ENCODE measurements at regions not wholly inside any gene's neighbourhood (a gene's known extent, or its start where the extent isn't known, plus 50 kb on each side); places are given as distances from the start of the nearest gene placed in this dataset.
"Not testable (repeated sequence)": the region's sequence is repeated elsewhere in the genome, so short reads cannot be mapped to it uniquely, and the experiment has no call there.

DNA sequence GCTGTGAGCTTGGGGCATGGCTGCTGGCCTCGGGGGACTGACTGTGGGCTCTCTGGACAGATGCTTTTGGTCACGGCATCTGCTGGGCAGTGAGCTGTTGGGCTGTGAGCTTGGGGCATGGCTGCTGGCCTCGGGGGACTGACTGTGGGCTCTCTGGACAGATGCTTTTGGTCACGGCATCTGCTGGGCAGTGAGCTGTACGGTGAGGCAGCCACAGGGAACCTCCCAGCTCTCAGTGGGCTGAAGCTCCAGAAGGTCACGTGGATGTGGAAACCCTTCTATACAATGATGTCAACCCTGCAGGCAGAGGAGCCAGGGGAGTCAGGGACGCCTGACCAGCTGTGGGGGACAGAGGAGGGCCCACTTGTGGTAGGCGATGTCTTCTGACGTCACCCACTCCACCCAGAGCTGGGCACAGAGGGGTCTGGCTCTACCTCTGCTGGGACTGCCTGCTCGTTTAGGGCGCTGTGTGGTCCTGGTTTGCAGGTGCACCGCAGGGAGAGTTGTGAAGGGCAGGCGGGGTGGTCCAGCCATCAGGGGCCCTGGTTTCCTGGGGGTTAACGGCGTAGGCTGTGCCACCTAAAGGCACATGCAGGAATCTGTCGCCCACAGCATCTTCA, 1331.3 kb downstream of the BRD1 start:
- no peak for DNase-seq

DNA sequence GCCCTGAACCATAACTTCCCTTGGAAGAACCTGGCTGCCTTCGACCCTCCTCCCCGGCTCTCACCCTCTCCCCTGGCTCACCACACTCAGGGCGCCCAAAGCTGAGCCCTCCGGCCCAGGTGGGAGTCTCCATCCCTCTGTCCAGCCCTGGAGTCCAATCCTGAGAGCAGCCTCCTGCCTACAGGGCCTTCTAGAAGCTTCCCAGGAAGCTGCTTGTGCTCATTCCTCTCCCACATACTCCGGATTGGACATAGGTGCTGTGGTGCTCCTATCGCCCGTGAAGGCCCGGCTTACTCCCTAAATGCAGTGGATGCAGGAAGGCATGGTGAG, 1332.0 kb downstream of the BRD1 start:
- no peak for DNase-seq

DNA sequence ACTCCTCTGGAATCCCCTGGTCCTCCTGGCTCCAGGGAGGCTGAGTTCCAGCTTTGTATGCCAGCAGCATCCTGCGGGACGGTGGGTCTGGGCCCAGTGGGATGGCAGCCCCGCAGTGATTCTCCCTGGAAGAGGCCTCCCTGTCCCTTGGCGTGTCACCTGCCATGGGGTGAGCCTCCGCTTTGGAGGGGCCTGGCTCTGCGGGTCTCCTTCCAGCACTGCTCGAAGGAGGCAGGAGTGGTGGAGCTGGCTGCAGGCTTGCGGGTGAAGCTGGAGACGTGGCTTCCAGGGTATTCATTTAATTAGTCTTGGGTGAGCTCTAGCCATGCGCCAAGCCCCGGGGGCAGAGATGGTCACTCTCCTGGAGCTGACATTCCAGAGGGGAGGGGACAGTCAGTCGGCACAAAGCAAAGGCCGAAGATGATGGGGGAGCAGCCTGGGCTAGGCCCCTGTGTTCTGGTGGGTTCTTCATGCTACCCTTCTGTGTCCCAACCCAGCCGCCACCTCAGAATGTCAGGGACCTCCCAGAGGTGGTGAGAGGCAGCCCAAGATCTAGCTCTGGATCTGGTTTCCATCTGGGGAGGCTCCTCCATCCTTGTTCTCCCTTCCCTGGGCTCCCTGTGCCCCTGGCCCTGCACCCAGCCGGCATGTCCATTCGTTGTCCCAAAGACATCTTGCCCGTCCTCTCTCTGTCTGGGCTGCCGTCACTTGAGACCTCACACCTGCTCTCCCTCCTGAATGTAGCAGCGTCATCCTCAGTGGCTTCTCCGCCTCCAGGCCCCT, 1332.5 kb downstream of the BRD1 start:
- DNase-seq = no peak

DNA sequence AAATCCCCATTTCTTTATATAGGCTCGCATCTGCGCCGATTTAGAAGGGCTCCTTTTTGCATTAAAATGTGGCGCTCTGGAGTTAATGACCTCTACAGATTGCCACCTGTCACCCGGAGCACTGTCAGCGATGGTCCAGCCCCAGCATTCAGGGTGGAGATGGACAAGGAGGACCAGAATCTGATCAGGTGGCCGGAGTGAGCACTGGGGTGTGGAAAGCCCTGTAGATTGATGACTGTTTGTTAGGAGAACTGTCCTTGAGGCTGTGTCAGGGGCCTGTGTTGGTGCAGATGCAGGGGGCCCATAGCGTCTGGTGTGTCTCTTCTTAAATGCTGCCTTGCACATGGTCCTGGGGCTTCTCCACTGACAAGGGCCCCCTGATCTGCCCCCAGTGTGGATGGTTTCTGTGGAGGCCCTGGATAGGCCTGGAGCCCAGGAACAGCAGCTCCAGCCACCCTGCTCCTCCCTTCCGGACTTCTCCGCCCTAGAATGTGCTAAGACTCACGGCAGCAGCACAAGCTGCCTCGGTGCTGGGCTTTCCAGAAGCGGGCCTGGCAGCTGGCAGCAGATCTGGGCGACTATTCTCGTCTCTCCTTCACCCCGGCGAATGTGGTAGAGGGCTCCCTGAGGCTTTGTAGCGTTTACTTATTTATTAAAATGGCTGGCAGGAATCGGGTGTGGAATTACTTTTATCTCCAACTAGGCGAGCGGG, 1333.3 kb downstream of the BRD1 start:
- DNase-seq = no peak

DNA sequence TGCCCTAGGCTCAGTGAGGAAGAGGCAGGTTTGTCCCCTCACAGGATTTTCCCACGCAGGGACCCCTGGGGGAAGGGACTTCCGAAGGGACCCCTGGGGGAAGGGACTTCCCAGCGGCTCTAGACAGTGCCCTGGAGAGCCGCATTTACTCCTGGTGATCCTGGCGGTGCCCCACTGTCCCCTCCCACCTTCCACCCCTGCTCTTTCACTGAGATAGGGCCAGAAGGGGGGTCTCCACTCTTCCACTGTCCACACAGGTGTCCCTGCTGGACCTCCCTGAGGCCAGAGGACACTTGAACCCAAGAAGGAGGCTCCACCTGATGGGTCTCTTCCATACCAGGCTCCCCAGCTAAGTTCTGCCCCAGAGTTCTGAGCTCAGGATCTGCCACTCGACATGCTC, 1333.9 kb downstream of the BRD1 start:
- no peak for DNase-seq

DNA sequence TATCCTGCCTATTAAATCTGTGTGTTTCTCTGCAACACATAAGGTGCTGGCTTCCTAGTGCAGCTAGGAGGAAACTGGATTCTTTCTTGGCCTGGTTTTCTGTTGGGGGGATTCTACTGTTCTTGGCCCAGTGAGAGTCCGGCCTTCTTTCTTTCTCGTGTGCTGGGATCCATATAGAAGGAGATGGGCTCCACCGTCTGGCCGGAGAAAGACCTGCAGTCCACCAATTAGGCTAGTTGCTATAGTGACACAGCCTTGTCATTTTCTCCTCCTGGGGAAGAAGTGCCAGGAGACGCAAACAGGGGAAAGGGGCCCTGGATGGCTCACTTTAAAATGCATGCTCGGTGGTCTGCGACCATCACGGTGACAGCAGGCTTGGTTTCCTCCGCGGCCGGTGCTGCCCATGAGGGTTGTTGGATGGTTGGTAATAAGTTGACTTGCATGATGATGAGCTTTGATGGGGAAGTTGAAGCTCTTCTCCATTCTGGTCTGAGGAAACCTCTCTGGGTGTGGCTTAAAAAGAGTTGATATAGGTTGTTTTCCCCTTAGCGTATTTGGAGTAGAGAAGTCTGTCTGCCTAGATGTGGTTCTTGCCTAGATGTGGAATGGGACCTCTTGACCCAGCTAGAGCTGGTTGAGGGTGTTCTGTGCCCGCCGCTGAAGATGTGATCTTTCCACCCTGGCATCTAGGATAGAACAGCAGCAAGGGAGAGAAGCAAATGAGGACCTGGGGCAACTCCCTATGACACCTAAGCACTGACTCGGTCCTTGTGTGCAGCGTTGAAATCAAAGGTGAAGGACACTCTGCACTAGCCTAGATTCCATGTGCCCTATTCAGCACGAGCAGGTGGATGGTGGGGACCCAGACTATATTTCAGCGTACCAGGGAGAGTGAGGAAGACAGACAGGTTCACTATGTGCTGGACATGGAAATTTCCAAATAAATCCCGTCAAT, 1335.0 kb downstream of the BRD1 start:
- peak in 1 of 2 experiments; percentile 60 for DNase-seq

DNA sequence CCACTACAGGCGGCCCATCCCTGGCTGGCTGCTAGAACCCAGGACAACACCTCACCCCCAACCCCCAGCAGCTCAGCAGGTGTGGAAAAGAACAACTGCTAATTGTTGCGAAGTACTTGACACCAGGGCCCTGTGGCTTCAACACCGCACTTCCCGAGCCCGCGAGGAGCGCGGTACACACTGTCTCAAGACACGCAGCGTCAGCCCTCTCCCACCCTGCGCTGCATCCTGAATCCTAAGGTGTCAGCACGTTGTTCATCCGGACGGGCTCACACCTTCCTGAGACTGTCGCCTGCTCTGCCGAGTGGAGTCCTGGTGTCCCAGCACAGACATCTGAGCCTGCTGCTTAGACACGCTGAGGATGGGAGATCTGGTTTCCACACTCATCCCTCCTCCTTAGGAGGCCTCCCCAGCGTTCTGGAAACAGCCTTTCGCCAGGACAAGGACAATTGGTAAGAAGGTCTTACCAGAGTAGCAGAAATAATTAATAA, 1336.2 kb downstream of the BRD1 start:
- DNase-seq = no peak

DNA sequence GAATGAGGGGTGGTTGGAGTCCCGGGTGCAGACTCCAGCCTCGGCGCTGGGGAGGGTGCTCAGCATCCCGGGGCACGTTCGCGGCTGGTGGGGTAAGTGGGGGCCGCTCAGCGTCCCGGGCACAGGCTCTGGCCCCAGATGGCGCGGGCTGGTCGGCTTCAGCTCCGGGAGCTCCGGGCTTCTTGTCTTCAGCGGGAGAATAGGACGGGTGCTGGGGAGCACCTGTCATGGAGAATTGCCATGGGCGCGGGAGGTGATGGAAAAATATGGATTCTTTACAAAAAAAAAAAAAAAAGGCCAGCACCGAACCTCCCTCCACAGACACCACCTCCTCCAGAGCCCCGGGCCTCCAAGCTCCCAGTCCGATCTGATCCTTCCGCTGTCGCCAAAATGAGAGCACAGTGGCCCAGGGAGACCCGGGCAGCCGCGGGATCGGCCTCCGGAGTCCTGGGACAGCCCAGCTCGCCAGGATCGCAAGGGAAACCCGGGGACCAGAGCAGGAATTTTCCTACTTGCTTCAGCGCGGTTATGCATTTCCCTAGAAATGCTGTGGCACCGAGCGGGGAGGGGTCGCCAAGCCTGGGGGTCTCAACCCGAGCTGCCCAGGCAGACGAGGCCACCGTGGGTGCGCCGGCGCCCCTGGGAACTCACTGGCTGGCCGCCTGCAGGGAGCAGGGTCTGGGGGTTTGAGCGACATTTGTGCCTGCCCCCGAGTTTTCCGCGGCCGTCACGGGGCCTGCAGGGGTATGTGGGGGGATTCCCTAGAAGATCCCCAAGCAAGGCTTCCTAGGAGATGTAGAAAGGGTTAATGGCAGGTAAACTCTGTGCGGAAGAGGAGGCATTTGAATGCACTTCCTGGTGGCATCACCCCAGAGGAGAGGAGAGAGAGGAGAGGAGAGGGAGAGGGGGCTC, 1336.9 kb downstream of the BRD1 start:
- DNase-seq = no peak

DNA sequence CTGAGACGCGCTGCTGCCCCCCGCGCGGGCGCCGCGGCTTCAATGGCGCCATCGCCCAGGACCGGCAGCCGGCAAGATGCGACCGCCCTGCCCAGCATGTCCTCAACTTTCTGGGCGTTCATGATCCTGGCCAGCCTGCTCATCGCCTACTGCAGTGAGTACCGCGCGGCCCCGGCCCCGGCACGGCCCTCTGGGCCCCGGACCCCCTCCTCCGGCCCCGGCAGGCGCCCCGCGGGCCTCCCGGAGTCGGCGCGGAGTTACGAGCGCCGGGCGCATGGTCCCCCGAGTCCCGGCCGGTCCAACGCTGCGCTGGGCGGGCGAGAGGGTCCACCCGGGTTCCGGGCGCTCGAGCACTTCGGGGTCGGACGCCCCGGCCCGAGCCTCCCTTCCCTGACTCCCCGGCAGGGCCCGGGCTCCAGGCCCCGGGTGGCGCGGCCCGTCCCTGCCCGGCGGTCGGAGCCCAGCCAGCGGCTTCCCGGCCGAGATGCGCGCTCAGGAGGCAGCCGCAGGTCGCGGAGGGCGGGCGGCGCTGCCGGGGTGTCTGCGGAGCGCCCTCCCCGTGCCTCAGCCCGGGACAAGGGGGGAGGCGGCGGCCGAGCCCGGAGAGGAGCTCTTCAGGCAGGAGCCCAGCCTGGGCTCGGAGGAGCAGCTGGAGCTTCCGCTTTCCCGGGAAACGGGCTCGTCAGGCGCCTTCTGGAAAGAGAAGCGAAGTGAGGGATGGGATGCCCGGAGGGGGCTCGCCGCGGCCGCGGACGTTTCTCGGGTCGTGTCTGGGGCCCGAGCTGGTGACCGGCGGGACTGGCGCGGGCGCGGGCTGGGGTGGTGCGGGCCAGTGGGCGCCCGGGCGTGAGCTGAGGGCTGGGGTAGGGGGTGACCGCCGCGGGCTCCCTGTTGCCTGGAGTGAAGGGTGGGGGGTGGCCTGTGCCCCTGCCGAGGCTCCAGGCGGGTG, 1337.8 kb downstream of the BRD1 start:
- DNase-seq = no peak

DNA sequence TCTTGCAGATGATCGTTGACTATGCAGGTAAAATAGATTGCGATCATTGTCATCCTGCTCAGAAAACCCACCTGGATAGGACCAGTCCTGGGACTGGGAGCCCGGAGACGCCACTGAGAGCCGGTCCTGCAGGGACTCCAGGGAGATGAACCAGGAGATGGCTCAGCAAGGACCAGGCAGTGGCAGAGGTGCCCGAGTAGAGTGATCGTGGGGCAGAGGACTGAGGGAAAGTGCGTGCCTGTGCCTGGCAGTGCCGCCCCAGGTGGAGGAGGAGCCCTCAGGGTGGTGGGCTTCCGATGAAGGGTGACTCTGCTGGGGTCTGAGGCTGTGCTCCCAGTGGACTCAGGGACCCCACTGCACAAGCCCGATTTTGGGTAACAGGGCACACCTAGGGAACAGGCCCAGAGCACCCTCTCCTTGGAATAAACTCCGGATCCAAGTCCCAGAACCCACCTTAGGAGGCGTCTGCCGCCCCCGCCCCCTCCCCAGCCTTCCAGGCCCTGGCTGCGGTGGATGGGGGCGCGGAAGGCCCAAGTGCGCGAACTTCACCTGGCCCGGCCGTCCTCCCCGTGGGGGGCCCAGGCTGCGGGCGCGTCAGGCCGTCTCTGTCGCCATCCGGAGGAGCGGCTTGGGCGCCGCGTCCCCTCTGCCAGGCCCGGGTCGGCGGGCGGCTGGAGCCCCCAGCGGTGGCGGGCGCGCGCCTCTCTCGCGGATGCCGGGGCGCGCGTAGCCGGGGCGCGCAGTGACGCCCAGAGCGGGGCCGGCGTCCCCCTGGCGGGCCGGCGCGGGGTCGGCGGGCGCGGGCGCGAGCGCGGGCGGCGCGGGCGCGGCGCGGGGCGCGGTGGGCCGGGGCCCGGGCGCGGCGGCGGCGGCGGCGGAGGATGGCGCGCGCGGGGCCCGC, 1338.8 kb downstream of the BRD1 start:
- DNase-seq = no peak

DNA sequence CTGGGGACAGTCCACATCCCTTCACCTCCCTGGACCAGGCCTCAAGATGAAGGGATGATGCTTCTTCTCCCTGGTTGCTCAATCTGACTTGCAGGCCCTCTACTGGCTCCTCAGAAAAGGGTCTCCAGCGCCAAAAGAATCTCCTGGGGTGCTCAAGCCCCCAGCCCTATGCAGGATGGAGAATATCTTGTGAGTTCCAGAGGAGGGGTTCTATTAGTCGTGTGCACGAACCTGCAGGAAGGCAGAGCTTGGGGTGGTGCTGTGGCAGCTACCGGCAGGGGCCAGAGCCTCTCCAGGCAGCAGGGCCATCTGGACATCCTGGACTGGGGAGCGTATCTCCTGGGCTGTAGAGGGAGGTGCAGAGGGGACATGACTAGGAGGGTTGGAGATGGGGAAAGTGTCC, 1339.5 kb downstream of the BRD1 start:
- no peak for DNase-seq

DNA sequence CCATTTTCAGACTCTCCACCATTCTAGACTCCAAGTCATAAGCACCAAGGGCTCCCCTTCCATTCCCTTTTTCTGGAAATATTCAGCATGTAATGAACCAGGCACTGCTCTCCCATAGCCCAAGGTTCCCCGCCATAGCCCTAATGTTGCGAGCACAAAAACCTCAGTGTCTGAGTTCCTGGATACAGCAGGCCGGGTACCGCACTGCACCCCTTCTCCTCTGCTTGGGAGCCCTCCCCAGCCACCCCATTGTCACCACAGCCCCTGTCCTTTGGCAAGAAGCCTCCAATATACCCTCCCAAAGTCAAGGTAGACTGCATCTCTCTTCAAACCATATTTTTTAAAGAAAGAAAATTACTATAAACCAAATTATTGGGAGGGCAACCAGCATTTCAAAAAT, 1341.1 kb downstream of the BRD1 start:
- no peak for DNase-seq

DNA sequence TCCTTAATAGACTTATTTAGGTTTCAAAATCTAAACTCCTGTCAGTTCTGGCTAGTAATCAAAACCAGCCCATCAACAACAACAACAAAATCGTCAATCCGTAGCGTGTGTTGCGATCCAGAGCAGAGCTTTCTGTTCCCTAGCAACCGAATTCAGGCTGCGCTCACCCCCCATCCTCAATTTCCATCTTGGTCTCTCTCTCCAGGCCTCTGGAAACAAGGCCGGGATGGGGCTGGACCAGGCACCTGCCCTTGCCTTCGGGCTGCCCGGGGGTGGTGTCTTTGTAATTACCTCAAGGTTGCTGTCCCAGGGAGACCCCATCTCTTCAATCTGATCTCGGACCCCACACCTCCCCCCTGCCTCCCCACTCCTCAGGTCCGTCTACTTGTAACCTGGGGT, 1341.5 kb downstream of the BRD1 start:
- DNase-seq = no peak

DNA sequence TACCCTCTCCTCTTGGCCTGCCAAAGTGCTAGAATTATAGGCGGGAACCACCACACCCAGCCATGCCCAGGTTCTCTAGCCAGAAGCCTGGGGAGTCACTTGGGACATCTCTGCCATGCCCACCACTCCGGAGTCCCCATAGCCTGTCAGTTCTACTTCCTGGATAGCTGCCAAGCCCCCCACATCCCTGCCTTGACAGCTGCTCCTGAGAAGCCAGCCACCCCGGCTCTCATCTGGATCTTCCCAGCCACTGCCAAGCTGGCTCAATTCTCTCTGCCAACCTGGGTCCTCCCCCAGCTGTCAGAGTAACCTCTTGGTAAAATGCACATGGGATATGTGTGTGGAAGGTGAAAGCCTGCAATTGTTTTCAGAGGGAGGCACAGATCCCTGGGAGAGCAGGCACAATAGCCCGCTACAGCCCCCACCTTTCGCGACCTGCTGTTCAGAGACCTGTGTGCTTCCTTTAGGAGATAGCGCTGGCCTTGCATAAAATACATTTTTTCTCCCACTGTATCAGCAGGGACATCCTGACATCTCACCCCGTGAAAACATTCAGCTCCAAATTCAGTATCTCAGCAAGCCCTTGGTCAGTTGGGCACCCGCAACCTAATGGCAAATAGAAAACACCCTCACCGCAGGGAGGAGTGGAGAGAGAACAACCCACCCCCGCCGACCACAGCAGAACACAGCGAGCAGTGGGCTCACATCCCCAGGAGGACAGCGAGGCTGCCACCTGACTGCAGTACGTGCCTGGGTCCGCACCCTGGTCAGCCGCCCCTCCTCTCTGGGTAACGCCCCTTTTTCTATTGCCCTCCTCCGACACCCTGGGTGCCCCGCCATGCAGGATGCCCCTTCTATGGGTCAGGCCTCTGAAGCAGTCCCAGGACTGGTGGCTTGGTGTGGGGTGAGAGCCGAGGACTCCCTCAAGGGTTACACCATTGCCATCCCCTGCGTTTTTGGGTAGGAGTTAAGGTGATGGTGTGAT, 1342.2 kb downstream of the BRD1 start:
- DNase-seq = no peak

DNA sequence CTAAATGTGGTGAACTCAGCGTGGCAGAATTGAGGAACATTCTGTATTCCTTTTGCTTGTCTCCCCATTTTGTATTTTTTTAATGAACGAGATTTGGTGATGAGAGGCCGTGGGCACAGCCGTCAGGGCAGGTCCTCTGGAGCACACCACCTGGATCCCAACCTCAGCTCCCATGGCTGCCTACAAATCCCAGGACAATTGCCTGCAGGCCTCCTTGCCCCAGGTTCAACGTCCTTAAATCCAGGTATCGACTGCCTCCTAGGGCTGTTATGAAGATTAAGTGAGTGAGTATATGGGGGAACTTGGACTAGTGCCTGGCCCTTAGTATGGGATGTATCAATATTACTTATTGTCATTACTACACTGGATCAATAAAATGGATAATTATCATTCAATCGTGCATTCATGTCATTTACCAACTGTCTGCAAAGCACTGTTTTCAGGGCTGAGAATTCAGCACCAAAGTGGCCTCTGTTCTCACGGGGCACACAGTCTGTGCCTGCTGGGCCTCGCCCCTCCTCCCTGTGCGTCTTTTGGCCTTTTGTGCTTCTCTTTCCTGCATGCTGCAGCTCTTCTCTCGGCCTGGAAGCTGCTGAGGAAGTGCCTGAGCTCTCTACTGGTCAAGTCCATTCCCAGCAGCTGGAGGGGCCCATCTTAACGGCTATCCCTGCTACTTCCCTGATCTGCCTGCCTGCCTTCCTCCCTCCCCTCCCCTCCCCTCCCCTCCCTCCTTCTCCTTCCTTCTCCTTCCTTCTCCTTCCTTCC, 1343.7 kb downstream of the BRD1 start:
- DNase-seq = no peak

DNA sequence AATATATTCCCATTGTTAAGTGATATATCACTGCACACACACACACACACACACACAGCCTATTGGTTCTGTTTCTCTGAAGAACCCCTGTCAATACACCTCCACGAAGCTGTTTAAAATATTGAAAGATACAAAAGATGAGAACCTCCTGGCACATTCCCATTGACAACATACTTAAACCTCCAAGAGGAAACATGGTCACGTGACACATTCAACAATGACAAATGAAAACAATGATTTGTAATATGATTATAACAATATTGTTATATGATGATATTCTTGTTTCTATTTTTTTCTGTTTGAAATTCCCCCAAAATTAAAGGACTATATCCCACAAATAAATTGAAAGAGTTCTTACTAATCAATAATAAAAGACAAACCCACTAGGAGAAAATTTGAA, 1344.9 kb downstream of the BRD1 start:
- DNase-seq = no peak

DNA sequence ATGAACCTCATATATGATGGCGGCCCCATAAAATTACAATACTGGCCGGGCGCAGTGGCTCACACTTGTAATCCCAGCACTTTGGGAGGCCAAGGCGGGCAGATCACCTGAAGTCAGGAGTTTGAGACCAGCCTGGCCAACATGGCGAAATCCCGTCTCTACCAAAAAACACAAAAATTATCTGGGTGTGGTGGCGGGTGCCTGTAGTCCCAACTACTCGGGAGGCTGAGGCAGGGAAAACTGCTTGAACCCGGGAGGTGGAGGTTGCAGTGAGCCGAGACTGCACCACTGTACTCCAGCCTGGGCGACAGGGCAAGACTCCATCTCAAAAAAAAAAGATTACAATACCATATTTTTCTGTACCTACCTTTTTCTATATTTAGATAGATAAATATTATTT, 1345.5 kb downstream of the BRD1 start:
- not testable (repeated sequence) for DNase-seq

Data from SW 1271 (cell line).